Endodermal cell (in vitro differentiated cells): ENCODE measurements at regions not wholly inside any gene's neighbourhood (a gene's known extent, or its start where the extent isn't known, plus 50 kb on each side); places are given as distances from the start of the nearest gene placed in this dataset.

Experiments used
- DNase-seq: peaks from one replicate; pipeline ENCODE4 v3.0.0-alpha.2; 2017
- H3K27ac ChIP-seq: 2 replicates; pipeline ENCODE4 v1.5.1; 2013; ENCODE audit warnings: mild to moderate bottlenecking, low read depth, low read length, moderate library complexity
- H3K27me3 ChIP-seq: 2 replicates; pipeline ENCODE4 v1.6.1; 2013; ENCODE audit warnings: mild to moderate bottlenecking, low read length, moderate library complexity; ENCODE audit not compliant: insufficient read depth, control insufficient read depth, poor library complexity, severe bottlenecking
- H3K36me3 ChIP-seq: 2 replicates; pipeline ENCODE4 v1.7.0; 2013; ENCODE audit warnings: mild to moderate bottlenecking, low read length, moderate library complexity; ENCODE audit not compliant: control insufficient read depth, insufficient read depth
- H3K4me1 ChIP-seq: one replicate; pipeline ENCODE4 v1.7.0; 2013; ENCODE audit warnings: low read length; ENCODE audit not compliant: control insufficient read depth, insufficient read depth
- H3K4me3 ChIP-seq: 2 replicates; pipeline ENCODE4 v1.5.1; 2013; ENCODE audit warnings: mild to moderate bottlenecking, low read length, moderate library complexity
- H3K9ac ChIP-seq: 2 replicates; pipeline ENCODE4 v1.6.1; 2013; ENCODE audit warnings: mild to moderate bottlenecking, low read length, moderate library complexity; ENCODE audit not compliant: poor library complexity, severe bottlenecking; ENCODE audit errors: extremely low read depth
- H3K9me3 ChIP-seq: 2 replicates; pipeline ENCODE4 v1.6.1; 2013; ENCODE audit warnings: mild to moderate bottlenecking, low read length, moderate library complexity; ENCODE audit not compliant: control insufficient read depth
- H3K27ac Mint-ChIP-seq: 2 replicates; pipeline ENCODE4 v1.8.0; 2020; ENCODE audit warnings: mixed read lengths
- H3K27me3 Mint-ChIP-seq: 2 replicates; pipeline ENCODE4 v1.8.0; 2021; ENCODE audit warnings: mild to moderate bottlenecking, mixed read lengths; ENCODE audit not compliant: insufficient read depth
- H3K36me3 Mint-ChIP-seq: 2 replicates; pipeline ENCODE4 v1.8.0; 2020; ENCODE audit warnings: low read depth, mixed read lengths
- H3K4me1 Mint-ChIP-seq: 2 replicates; pipeline ENCODE4 v1.8.0; 2020; ENCODE audit warnings: mixed read lengths
- H3K4me3 Mint-ChIP-seq: 2 replicates; pipeline ENCODE4 v1.8.0; 2020; ENCODE audit warnings: mild to moderate bottlenecking, moderate library complexity, mixed read lengths
- H3K9me3 Mint-ChIP-seq: 2 replicates; pipeline ENCODE4 v1.8.0; 2020; ENCODE audit warnings: mild to moderate bottlenecking, mixed read lengths
- WGBS, 2 experiments: methylation state at CpG; one replicate each; pipeline versions ENCODE4 v1.1.5 to v1.1.7; 2013; ENCODE audit warnings: missing lambda C conversion rate in 2 of 2, mixed read lengths in 1 of 2; ENCODE audit not compliant: insufficient coverage in 1 of 2, insufficient read length in 1 of 2; 5-methylcytosine and 5-hydroxymethylcytosine counted together
- TF ChIP-seq, protein P1 (sequence below): fragments of 200-600 bp; sonication (generic); conservative IDR thresholded peaks from 2 replicates; pipeline ENCODE4 v1.5.0; 2021; ENCODE audit warnings: antibody characterized with exemption, mild to moderate bottlenecking

DNA sequence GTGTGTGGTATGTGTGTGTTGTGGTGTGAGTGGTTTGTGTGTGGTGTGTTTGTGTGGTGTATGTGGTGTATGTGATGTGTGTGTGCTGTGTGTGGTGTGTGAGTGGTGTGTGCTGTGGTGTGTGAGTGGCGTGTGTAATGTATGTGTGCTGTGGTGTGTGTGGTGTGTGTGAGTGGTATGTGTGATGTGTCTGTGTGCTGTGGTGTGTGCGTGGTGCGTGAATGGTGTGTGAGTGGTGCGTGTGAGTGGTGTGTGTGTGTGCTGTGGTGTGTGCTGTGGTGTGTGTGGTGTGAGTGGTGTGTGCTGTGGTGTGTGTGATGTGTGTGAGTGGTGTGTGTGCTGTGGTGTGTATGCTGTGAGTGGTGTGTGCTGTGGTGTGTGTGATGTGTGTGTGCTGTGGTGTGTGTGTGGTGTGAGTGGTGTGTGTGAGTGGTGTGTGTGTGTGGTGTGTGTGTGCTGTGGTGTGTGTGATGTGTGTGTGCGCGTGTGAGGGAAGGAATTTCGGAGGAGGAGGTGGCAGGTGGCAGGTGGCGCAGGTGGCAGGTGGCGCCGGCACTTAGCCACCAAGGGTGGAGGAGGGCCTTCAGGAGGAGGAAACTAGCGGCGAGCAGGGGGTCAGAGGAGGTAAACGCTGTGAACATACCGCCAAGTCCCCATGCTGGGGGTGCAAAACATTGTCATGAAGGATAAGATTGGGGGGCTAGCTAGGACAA, 191.8 kb downstream of the MELK start:
- H3K4me1 Mint-ChIP-seq = no peaks in the 10 kb centered on the region
- no peak overlapping the region for H3K4me3 Mint-ChIP-seq
- Histone ChIP-seq H3K27ac (no peak overlapping the region), H3K4me3 (no peak overlapping the region), H3K27me3 (peaks cover 23% of the 10 kb centered on the region), H3K9me3 (no peaks in the 10 kb centered on the region), H3K9ac (no peak overlapping the region), H3K4me1 (no peaks in the 10 kb centered on the region), H3K36me3 (no peaks in the 10 kb centered on the region)
- TF ChIP-seq, protein P1, sequence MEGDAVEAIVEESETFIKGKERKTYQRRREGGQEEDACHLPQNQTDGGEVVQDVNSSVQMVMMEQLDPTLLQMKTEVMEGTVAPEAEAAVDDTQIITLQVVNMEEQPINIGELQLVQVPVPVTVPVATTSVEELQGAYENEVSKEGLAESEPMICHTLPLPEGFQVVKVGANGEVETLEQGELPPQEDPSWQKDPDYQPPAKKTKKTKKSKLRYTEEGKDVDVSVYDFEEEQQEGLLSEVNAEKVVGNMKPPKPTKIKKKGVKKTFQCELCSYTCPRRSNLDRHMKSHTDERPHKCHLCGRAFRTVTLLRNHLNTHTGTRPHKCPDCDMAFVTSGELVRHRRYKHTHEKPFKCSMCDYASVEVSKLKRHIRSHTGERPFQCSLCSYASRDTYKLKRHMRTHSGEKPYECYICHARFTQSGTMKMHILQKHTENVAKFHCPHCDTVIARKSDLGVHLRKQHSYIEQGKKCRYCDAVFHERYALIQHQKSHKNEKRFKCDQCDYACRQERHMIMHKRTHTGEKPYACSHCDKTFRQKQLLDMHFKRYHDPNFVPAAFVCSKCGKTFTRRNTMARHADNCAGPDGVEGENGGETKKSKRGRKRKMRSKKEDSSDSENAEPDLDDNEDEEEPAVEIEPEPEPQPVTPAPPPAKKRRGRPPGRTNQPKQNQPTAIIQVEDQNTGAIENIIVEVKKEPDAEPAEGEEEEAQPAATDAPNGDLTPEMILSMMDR = no peak
- peaks cover 53% of the 10 kb centered on the region for H3K27me3 Mint-ChIP-seq
- H3K27ac Mint-ChIP-seq = no peak overlapping the region
- WGBS, 2 experiments = 88 to 89% methylated on average over 11 to 14 of the region's 14 CpGs
- DNase-seq = no peak
- H3K9me3 Mint-ChIP-seq = no peaks in the 10 kb centered on the region
- no peaks in the 10 kb centered on the region for H3K36me3 Mint-ChIP-seq

- Histone ChIP-seq H3K27ac (no peak overlapping the region), H3K27me3 (peaks cover 26% of the 10 kb centered on the region), H3K9ac (no peak overlapping the region), H3K4me3 (no peak overlapping the region), H3K9me3 (no peaks in the 10 kb centered on the region), H3K4me1 (no peaks in the 10 kb centered on the region), H3K36me3 (no peaks in the 10 kb centered on the region)
- Mint-ChIP-seq H3K36me3 (no peaks in the 10 kb centered on the region), H3K27me3 (peaks cover 53% of the 10 kb centered on the region), H3K4me1 (no peaks in the 10 kb centered on the region), H3K27ac (no peak overlapping the region), H3K9me3 (no peaks in the 10 kb centered on the region), H3K4me3 (no peak overlapping the region)
- 84 to 88% methylated on average over 7 to 12 of the region's 12 CpGs for WGBS, 2 experiments
- TF ChIP-seq, protein P1 = no peak
- DNase-seq = no peak
Observed at GRCh38 chr9:36765077-36765390, 192.3 kb downstream of the MELK start.

GRCh38 chr9:36765468-36766341, 193.0 kb downstream of the MELK start:
- DNase-seq = peak; percentile 95
- Histone ChIP-seq H3K4me3 (no peak overlapping the region), H3K4me1 (no peaks in the 10 kb centered on the region), H3K27ac (no peak overlapping the region), H3K27me3 (peaks cover 26% of the 10 kb centered on the region), H3K9me3 (no peaks in the 10 kb centered on the region), H3K9ac (no peak overlapping the region), H3K36me3 (no peaks in the 10 kb centered on the region)
- TF ChIP-seq, protein P1 = no peak
- Mint-ChIP-seq H3K27me3 (peaks cover 51% of the 10 kb centered on the region), H3K36me3 (no peaks in the 10 kb centered on the region), H3K4me1 (no peaks in the 10 kb centered on the region), H3K4me3 (no peak overlapping the region), H3K27ac (no peak overlapping the region), H3K9me3 (no peaks in the 10 kb centered on the region)
- 71 to 72% methylated on average over 32 to 37 of the region's 37 CpGs for WGBS, 2 experiments
